ENCODE measurements at regions not wholly inside any gene's neighbourhood (a gene's known extent, or its start where the extent isn't known, plus 50 kb on each side); places are given as distances from the start of the nearest gene placed in this dataset.

DNA sequence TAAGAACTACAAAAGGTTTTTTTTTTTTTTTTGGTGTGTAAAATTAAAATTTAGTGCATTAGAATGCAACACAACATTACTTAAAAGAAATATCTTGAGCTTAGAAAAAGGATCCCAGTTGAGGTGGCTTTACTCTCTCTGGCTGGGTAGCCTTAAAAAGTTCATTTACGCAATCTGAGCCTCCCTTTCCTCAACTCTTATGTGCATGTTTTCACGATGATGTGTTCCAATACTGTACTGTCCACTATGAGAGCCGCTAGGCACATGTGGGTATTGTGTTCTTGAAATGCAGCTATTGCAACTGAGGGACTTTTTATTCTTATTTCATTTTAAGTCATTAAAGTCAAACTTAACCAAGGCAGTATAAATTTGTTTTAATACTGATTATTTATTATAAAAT lies 460.9 kb upstream of the SYT1 start:
- no peak for DNase-seq (ENCODE audit: low spot score)

DNA sequence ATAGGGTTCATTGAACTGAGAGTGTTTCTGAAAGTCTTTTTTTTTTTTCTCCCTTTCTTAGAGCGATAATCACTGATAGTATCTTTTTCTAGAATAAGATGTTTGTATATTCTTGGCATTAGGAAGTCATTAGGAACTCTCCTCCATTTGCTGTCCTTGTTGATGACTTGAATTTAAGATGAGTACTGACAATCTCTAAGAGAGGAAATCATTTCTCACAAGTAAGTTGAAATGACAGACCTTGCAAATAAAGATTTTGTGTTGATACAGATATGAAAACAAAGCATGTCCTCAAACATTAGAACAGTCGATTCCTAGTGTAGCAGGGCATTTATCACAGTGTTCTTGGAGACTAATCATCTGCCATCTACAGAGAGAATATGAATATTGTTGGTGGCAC lies 458.4 kb upstream of the SYT1 start:
- DNase-seq (ENCODE audit: low spot score): no peak

DNA sequence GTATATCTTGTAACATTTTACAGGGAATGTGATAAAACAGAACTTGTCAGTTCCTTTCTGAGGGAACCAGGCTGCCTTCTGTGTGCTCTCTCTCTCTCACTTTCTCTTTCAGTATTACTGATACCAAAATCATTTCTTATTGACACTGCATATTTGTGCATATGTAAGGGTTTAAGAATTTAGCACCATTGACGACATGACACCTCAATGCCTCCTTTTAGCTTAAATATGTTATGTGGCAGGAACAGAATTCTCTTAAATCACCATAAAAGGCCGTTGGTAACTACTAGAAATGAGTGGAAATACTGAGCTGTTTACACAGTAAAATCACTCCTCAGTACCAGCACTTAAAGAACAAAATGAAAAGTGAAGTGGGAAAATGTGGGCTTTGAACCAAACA lies 457.7 kb upstream of the SYT1 start:
- no peak for DNase-seq (ENCODE audit: low spot score)

DNA sequence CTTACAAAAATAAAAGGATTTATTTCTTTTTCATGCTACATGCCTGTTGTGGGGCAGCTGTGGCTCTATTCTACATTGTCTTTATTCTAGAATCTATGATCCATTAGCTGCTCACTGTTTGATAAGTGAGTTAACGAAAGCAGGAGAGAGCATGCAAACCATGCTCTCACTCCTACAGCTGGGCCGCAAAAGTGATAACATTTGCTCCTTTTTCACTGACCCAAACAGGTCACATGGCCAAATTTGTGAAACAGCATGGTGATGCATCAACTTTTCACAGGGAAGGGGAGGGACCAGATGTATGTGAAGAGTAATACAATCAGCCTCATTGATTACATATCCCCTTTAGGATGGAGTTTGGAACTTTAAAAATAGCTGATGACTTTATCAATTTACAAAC lies 456.9 kb upstream of the SYT1 start:
- DNase-seq (ENCODE audit: low spot score): no peak

DNA sequence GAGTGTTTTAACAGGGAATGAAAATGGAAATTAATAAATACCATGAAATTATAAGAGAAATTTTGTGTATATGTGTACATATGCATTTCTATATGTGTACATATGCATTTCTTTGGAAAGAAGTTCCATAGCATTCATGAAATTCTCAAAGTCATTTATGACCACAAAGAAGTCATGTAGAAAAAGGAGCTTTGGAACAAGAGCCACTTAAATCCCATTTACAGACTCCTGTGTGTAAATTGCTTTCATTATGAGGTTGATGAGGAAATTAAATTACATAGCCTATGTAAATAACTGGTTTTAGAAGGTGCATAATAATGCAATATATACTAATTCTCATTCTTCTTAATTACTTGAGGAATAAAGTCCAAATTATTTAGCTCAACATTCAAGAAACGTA lies 450.5 kb upstream of the SYT1 start:
- no peak for DNase-seq (ENCODE audit: low spot score)

DNA sequence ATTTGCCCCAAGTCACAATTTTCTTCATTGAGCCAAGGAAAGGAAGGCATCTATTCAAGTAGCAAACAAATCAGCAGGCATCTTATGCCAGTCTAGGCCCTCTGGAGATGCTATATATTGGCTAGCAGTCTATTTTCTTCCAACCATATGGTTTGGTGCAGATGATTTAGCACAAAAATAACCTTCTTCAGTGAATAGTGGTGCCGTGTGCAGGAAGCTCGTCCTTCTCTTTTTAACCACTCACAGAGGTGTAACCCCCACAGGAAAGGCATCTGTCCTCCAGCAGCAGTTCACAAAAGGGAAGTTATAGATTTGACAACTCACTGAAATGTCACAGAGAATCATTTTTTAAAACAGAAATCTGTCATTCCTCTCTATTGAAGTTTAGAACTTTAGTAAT lies 445.7 kb upstream of the SYT1 start:
- no peak for DNase-seq (ENCODE audit: low spot score)

DNA sequence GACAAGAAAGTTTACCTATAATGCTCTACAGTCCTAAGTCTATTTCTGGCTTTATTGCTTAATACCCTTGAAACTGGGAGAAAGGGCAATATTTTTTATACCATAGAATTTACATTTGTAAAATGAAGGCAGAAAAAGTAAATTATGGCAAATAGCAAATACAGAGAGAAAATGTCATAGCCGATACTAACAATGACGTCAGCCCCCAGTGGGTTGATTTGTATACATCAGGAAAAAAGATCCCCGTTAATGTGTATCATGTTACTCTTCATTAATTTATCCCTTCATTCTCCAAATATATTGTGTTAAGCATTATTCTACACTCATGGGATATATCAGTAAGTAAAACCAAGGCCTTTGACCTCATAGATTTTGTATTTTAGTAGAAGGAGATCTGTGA lies 445.1 kb upstream of the SYT1 start:
- no peak for DNase-seq (ENCODE audit: low spot score)

DNA sequence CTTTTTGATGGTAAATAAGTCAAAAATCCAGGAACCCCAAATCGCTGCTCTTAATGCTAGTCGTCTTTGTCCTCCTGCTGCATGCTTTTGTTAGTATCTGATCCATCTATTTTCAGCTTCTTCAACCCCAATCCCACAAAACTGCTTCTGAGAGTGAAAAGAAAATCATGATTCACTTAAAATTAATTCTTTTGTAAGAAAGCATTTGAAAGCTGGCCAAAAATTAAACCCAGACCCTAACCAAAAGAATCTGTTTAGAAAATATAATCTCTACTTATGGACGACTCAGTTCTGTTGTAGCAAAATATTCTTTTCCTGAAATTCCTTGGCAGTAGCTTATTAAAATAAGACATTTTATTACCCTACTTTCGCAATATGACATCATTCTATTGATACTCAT lies 443.6 kb upstream of the SYT1 start:
- DNase-seq (ENCODE audit: low spot score): no peak

DNA sequence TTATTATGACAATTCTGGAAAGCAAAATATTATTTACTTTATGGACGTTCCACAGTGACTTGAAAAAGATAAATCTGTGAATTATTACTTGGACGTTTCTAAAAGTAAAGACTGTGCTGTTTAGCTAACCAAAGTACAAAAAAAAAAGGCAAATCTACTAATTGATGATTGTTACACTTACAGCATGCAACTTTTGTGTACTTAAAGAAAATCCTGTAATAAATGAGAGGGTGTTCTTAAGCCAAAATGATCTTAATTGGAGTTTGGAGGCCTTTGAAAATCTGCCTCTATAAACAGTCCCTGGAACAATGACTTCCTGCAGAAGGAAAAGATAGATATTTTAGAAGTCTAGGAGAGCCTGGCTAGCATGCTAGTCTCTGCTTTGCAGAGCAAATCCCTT lies 434.0 kb upstream of the SYT1 start:
- no peak for DNase-seq (ENCODE audit: low spot score)

DNA sequence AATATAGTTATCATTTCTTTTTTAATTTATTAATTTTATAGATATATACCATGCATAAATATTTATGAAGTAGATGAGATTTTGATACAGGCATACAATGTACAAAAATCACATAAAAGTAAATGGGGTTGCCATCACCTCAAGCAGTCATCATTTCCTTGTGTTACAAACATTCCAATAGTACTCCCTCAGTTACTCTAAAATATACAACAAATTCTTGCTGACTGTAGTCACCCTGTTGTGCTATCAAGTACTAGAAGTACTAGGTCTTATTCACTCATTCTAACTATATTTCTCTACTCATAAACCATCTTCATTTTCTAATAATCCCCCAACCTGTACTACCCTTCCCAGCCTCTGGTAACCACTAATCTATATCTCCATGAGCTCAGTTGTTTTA lies 432.6 kb upstream of the SYT1 start:
- DNase-seq (ENCODE audit: low spot score): no peak

DNA sequence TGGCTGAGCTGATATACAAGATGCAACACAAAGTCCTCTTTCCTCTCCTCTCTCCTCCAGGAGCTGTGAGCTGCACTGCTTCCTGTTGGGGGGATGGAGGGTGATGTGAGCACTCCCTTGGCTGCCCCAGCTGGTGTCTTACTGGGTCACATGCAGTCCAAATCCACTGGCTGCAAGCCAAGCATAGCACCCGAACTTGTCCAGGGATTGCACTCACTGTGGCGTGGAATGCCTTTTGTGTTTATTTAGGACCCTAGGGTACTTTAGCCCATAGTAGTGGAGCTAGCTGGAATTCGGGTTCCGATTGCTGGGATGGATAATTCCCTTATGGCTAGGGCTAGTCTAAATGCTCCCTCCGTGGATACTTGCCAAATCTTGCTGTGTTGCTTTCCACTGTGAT lies 424.9 kb upstream of the SYT1 start:
- DNase-seq (ENCODE audit: low spot score): no peak

DNA sequence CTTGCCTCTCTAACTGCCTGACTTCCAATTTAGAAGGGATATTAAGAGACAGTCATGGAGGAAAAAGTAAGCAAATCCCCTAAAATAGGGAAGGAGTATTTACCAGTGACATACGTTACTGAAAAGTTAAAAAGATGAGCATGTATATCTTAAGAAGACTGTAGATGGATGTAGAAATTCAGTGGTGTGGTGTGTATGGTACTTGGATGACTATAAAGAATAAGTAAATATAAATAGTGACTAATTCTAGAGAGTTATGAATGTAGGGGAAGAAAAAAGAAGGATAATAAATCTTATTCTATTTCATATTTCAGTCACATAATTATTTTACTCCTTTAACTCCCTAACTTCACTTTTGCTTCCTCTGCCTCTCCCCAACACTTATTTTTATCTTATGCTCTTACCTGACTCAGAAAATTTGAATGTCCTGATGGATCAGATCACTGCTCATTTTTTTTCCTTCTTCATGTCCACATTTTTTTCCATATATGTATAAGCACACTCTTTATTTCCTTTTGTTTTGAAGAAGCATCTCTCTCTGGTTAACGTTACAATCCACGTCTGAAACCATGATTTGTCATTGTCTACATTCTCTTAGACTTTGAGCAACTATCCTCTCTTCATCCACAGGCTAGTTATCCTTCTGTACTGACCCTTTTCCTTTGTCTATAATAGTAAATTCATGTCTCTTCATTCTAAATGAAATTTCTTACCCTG lies 422.7 kb upstream of the SYT1 start:
- DNase-seq (ENCODE audit: low spot score): no peak

DNA sequence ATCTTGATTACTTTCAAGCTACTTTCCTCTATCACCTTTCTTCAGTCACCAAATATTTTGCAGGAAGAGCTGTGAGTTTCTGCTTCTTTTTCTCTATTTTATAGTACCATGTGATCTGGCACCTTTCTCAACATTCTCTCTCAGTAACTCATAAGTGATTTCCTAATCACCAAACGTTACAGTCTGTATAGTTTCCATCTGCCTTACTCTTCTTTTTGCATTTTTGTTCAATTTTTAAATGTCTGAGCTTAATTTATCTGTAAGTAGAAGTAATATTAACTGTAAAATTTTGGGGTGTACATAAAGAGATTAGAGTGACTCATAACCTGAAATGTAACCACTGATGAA lies 422.1 kb upstream of the SYT1 start:
- DNase-seq (ENCODE audit: low spot score): no peak

DNA sequence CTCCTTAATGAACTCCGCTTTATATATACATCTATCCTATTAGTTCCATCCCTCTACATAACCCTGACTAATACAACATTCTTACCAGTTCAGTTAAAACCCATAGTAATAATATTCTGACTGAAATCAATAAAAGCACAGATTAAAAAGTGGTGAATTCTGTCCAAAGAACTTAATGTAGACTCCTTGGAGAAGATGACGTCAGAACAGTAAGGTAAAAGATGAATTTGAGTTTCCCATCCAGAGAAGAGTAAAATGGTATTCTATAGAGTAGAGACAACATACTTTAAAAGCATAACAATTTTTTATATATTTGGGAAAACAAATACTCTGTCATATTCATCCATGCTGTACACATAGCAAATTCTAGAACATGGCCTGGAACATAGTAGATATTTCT lies 418.0 kb upstream of the SYT1 start:
- no peak for DNase-seq (ENCODE audit: low spot score)

DNA sequence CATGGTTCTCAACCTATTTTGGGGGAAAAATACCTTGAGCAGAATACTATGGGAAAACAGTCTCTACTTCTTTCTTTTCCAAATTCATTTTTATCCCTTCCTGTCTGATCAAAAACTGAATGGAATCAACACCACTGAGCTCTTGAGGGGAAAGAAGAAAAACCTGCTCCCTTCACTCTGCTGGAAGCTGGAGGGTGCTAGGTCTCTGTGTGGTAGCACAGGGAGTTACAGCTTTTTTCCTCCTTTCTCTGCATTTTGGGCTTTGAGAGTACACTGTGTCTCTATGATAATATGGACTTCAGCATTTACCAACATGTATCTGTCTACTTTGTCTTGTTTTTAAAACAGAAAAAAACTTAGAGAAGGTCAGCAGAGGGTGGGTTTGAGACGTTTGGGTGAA lies 417.2 kb upstream of the SYT1 start:
- no peak for DNase-seq (ENCODE audit: low spot score)

DNA sequence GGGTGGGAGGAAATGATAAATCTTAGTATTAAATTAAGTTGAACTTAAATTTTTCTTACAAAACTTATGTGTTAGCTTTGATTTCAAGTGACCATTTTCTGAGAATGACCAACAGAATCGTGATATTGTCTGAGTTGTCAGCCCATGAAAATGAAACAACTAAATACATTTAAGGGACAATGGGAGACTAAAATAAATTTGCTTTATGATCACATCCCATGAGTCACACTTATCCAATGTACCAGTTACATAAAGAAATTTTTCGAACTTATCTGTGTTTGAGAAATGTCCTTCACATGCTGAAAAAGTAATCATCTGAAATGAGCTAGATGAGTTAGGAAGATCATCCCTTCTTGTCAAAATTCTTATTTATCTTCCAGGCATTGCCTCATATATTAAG lies 415.9 kb upstream of the SYT1 start:
- DNase-seq (ENCODE audit: low spot score): no peak

DNA sequence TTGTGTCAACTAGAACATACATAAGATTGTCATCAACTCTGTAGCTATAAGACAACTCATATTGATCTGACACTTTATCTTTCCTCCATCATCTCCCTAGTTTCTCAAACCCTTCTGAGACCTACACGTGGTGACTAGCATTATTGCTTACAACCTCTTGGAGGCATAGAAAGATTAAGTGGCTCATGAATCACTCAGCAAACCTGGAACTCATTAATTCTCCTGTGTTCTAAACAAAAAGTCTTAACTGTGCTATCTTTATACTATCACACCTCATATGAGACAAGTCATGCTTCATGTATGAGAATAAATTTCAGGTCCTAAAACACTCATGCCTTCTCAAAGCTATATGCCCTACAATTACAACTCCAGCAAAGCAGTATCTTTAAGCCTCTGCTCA lies 408.6 kb upstream of the SYT1 start:
- DNase-seq (ENCODE audit: low spot score): no peak

DNA sequence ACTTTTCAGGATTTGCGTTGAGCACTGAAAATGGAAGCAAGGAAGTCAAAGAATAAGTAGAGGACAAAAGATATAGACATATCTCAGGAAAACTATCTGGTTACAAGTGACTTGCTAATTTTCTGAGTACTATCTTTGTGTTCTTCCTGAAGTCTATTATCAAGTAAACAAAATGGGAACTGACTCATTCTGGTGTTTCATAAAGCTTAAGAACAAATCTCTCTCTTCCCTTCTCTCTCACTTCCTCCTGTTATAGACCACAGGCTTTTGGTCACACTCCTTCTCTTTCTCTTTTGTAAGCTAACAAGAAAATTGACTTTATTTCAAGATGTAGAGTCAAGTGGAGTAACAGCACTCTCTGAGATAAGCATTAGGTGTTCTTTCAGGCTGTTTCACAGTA lies 406.6 kb upstream of the SYT1 start:
- no peak for DNase-seq (ENCODE audit: low spot score)

DNA sequence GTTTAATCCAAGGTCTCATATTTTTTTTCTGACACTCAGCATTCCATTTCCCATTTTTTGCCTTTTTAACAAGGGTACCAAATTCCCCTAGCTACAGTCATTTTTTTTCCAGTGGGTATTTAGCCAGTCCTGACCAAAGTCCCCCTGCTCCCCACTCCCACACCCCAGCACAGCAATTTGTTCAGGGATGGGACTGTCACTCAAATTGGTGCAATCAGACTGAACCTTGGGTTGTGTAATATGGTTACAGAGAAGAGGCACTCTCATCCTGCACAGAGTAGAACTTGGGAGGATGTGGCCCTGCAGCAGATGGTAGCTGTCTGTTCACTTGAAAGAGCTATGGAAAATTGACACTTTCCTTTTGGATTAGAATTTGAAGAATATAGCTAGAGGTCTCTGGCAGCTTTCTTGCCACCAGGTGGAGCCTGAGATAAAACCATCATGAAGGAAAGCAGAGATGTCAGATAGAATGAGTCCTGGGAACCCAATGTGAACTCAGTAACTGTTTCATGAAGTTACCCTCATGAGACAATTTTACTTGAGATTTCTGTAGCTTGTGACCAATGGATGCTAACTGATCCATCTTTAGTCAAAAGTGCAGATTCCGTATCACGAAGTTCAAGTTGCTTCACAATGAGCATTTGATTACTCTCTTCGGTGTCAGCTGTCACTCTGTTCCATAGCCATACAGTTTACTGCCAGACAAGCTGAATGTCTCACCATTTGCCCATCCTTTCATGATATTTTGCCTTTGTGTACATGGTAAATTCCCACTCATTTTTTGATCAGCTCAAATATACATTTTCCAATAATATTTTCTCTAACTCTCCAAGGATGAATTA lies 394.0 kb upstream of the SYT1 start:
- no peak for DNase-seq (ENCODE audit: low spot score)

DNA sequence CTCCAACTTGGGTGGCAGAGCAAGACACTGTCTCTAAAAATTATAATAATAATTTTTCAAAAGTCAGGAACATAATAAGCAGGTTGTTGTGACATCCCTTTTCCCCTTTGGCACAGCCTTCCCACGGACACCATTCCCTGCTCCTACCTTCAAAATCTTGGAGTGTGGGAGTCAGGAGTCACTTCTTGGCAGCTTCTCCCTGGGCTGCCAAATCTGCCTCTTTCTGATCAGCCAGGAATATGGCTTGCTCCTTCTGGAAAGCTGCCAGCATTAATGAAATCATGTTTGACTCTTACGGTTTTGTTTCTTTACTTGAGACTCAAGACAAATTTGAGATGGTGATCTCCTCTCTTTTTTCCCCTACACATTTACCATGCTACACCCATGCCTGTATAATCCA lies 391.4 kb upstream of the SYT1 start:
- DNase-seq (ENCODE audit: low spot score): no peak

DNA sequence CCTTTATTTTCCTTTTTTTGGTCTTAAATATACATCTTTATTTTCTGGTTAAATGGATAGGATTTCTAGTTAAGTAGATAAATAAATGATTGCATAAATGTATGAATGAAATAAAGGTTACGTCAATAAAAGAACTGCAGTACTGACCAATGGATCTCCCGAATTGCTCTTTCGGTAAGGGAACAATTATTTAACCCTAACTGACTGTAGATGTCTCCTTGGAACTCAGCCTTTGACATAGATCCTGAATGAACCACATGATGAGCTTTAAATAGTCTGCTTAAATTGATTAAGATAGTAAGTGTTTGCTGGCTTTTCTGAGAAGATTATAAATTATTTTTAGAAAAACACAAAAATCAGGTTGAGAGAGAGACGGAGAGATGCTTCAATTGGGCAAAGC lies 391.0 kb upstream of the SYT1 start:
- no peak for DNase-seq (ENCODE audit: low spot score)

DNA sequence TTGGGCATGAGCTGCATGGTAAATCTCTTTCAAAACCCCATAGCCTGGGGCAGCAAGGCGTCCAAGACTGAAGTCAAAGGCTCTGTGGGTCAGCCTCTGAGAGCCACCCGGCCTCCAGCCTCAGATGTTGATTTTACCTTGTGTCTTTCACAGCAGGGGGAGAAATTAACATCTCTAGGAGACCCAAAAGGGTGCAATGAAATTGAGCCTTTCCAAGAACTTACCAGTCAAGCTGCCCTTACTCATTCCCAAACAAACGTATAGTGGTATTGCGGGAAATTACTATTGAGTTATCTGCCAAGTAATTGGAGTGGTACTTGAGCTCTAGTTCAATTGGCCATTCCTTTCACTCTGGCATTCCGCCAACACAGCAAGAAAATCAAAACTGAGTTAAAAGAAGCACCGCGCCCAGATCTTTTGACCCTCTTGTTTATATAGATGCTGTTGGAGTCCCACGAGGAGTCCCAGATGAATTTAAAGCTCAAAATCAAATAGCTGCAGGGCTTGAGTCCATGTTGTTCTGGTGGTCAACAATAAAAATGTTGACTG lies 380.7 kb upstream of the SYT1 start:
- DNase-seq (ENCODE audit: low spot score): no peak

DNA sequence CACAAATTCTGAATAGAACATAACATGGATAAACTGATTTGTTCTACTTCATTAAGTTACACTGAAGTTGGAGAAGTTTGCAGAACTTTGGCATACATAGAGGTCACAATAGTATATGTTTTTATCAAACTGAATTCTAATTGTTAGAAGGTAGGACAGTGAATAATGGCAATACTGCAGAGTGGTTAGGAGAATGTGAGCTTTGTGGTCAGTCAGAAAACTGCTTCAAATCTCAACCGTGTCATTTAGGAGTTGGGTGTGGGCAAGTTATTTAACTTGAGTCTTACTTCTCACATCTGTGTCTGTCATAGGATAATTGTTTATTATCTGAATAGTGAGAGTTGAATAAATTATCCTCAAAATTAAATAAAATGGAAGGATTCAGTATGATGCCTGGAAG lies 374.6 kb upstream of the SYT1 start:
- DNase-seq (ENCODE audit: low spot score): no peak
